ENCODE measurements at regions not wholly inside any gene's neighbourhood (a gene's known extent, or its start where the extent isn't known, plus 50 kb on each side); places are given as distances from the start of the nearest gene placed in this dataset.
"Not testable (repeated sequence)": the region's sequence is repeated elsewhere in the genome, so short reads cannot be mapped to it uniquely, and the experiment has no call there.

DNA sequence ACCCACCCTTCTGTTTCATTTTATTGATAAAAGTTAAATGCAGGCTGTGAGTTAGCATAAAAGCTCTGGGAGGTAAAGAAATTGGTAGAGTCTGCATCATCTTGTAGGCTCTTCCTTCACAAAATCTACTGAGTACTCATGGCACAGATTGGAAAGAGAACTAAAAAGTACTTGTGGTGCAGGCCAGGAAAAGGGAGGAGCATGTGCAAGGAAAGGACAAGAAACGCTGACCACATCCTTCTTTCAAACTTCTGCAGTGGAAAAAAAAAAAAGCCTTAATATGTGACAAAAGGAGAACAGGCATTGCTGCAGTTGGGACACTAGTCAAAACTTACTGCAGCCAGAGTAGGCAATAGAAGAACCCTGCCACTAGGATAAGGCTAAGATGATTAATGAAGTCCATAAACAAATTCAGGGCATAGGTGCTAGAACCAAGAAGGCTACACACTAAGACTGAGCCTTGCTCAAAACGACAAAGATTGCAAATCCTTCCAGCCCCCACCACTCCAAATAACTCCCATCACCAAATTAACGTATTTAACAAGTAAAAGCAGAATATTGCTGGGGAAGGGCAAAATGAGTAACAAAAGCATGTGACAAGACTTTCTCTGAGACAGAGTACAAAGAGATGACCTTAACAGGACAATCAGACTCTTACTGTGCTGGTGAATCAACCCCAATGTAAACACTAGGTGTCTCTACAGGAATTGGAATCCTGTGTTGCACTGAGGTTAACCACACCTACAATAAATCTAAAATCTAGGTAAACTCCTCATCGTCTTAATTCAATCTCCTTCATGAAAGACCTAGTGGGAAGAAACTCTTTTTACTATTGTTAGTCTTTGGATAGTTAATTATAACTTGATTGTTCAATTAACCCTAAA is 1024.8 kb downstream of the TLE1 start:
- DNase-seq (ENCODE audit: low read depth, low spot score): no peak
- ChIA-PET CTCF (no interaction called here), POLR2A (no interaction called here)
- H3K4me3 ChIP-seq (ENCODE audit: low read depth, low read length): no peak overlapping the region
- TF ChIP-seq CTCF (IDR thresholded peaks at IDR 0.05; ENCODE audit: insufficient read depth, low read length, missing control alignments): no peak

- POLR2A ChIA-PET; DNase-seq (ENCODE audit: low read depth, low spot score); CTCF ChIA-PET; H3K4me3 ChIP-seq (ENCODE audit: low read depth, low read length): not testable (repeated sequence)
Observed at GRCh38 chr9:80659751-80660150, 1029.6 kb downstream of the TLE1 start.

GRCh38 chr9:80651044-80651443 is 1038.3 kb downstream of the TLE1 start:
- POLR2A ChIA-PET: no interaction called here
- CTCF ChIA-PET: no interaction called here
- H3K4me3 ChIP-seq (ENCODE audit: low read depth, low read length): no peak overlapping the region
- no peak for TF ChIP-seq CTCF (IDR thresholded peaks at IDR 0.05; ENCODE audit: insufficient read depth, low read length, missing control alignments)
- DNase-seq (ENCODE audit: low read depth, low spot score): peak; percentile 7

GRCh38 chr9:80649496-80649895 is 1039.9 kb downstream of the TLE1 start:
- POLR2A ChIA-PET: no interaction called here
- CTCF ChIA-PET: interaction anchor here (0.9 kb wide), 1 partner anchor 9 kb away, joined by 3 read pairs; no protein-coding TSS in a partner anchor
- no peak for DNase-seq (ENCODE audit: low read depth, low spot score)
- no peak for TF ChIP-seq CTCF (IDR thresholded peaks at IDR 0.05; ENCODE audit: insufficient read depth, low read length, missing control alignments)
- H3K4me3 ChIP-seq (ENCODE audit: low read depth, low read length): no peak overlapping the region

DNA sequence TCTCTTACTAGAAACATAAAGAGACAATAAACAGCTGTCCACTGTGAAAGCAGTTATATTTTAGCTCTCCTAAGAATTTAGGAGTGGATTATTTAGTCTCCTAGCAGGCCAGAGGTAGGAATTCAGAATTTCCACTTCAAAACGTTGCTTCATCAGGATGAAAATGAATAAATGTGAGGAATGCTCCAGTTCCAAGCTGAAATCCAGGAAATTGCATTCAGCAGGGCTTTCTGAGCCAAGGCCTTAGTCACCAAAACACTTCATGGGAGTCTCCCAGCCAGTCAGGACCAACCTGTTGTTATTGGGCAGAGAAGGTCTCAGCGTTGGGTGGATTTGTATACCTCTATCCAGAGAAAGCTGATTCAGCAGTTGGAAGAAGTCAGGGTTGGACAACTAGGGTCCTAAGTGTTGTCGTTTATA is 1040.3 kb downstream of the TLE1 start:
- peak; percentile 74 for DNase-seq (ENCODE audit: low read depth, low spot score)
- H3K4me3 ChIP-seq (ENCODE audit: low read depth, low read length): no peak overlapping the region
- CTCF ChIA-PET: interaction anchor here (0.9 kb wide), 1 partner anchor 9 kb away, joined by 3 read pairs; no protein-coding TSS in a partner anchor
- POLR2A ChIA-PET: no interaction called here
- no peak for TF ChIP-seq CTCF (IDR thresholded peaks at IDR 0.05; ENCODE audit: insufficient read depth, low read length, missing control alignments)

GRCh38 chr9:80648336-80648735 is 1041.0 kb downstream of the TLE1 start:
- ChIA-PET POLR2A (no interaction called here), CTCF (interaction anchor here (0.9 kb wide), 1 partner anchor 8 kb away, joined by 3 read pairs; no protein-coding TSS in a partner anchor)
- TF ChIP-seq CTCF (IDR thresholded peaks at IDR 0.05; ENCODE audit: insufficient read depth, low read length, missing control alignments): no peak
- peak; percentile 9 for DNase-seq (ENCODE audit: low read depth, low spot score)
- H3K4me3 ChIP-seq (ENCODE audit: low read depth, low read length): no peak overlapping the region

GRCh38 chr9:80646211-80646610 is 1043.1 kb downstream of the TLE1 start:
- ChIA-PET CTCF (no interaction called here), POLR2A (no interaction called here)
- DNase-seq (ENCODE audit: low read depth, low spot score): no peak
- H3K4me3 ChIP-seq (ENCODE audit: low read depth, low read length): no peak overlapping the region
- no peak for TF ChIP-seq CTCF (IDR thresholded peaks at IDR 0.05; ENCODE audit: insufficient read depth, low read length, missing control alignments)
